NOMO-1 treated with dmso at 0.1 percent for 144 hours (cell line): ENCODE measurements at regions not wholly inside any gene's neighbourhood (a gene's known extent, or its start where the extent isn't known, plus 50 kb on each side); places are given as distances from the start of the nearest gene placed in this dataset.
"Not testable (repeated sequence)": the region's sequence is repeated elsewhere in the genome, so short reads cannot be mapped to it uniquely, and the experiment has no call there.

Experiments
- DNase-seq: peaks from one replicate; lab custom pipeline; 2025; ENCODE audit not compliant: unreplicated experiment; lab: John Stamatoyannopoulos, UW

DNA sequence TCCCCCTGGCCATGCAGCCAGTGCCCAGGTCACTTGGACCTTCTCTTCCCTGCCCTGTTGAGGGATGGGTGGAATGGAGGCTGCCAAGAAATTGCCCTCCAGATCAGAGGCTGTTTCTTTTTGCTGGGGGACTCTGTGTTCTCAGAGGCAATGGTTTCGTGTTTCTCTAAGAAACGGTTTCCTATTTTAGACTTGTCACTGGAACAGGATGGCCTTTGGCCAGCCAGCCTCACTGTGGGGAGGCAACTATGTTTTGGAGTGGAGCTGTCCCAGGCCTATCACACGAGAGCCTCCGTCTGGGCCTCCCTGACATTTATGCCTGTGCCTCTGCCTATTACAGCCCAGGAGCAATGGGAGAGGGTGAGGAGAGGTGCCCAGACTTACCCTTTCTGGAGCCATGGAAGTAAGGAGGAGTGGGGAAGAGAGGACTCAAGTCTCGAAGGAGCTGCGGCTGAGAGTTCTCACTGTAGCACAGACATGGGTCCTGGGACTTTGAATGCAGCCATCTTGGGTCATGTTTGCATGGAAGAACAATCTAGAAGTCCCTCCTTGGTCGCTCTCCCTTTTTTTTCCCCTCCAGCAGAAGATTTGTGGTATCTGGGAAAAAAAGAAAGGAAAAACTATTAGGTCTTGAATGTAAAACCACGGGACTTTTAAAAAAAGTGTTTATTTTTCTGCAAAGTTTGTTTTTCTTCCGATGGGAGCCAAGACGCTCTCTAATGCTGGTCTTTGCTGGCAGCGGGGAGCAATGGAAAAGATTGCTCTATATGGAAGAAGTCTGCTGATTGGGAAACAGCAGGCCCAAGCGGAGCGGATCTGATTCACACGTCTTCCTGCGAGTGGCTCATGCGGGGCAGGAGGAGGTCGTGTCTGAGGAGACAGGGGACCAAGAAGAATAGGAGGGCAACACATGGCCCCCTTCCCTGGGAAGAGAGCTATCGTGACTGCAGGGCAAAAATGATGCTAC lies 219.2 kb downstream of the FOXD2 start:
- no peak for DNase-seq

DNA sequence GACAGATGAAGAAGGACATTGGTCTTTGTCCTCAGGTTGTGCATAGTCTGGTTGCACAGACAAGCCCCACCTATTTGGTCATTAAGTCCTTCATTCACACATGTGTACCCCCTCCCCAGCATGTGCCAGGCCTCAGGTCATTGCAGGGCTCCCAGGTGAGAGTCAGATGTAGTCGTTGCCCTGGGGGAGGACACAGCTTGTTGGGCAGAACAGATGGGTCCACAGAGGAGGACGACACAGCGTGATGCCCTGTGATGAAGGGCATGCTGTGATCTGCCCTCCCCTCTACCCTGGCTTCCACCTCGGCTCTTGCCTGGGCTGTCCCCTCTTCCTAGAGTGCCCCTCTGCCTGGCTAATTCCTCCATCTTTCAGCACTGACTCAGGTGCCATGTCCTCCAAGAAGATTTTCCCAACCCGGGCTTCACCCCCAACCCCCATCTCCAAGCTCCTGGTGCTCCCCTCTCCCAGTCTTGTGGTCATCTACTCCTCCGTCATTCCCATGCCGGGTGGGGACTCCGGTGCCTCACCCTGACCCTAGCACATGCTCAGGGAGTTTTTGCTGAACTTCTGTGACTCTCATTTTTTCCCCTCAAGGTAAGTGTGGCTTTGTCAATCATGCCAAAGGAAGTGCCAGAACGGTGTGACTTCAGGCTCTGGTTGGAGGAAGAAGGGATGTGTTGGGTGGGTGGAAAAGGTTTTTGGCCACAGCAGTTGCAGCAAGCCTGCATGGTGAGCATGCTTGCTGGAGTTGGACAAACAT lies 220.5 kb downstream of the FOXD2 start:
- no peak for DNase-seq

DNA sequence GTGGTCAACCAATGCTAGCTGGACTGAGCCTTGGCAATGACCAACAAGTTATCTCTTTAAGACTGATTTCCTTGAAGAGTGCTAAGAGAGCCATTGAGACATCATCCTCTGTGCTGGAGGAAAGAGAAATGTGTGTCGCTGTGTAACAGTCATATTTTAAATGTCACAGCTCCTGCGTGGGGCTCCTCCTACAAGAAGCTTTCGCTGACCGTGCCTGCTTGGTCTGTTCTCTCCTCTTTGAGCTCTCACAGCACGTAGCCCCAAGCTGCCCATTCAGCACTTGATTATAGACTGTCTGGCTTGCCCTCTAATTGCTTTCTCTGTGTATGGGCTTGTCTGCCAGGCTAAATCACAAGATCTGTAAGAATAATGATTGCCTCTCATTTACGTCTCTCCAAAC lies 221.3 kb downstream of the FOXD2 start:
- no peak for DNase-seq

DNA sequence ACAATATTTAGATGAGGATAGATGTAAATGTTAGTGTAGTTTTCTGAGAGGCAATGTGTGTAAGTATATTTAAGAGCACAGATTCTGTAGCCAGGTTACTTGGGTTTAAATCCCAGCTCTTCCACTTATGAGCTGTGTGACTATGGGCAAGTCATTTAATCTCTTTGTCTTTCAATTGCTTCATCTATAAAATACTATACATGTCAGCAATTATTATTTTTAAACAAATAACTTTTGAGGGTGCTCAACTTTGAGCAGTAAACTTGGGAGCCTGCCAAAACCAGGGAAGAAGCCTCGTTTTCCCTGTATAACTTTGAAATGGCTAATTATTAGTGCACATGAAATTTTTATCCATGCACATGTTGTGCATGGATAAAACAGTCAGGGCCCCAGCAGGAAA lies 222.8 kb downstream of the FOXD2 start:
- DNase-seq, result no peak

DNA sequence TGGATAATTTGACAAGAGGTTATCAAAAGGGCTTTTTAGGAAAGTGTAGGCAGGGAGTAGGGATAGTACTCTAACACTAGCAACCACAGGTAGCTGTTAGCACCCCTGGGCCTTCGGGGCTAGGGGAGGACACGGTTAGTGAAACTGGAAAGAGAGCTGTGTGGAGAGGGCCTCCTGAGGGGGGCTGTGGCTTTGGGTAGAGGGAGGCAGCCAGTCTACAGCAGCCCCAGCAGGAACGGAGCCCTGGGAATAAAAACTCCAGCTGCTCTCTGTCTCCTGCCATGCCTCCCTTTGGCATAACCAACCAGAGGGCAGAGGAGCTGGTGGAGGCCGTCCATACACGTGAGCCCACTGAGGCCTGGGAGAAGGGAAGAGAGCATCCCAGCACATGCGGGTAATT lies 223.2 kb downstream of the FOXD2 start:
- DNase-seq, result no peak

DNA sequence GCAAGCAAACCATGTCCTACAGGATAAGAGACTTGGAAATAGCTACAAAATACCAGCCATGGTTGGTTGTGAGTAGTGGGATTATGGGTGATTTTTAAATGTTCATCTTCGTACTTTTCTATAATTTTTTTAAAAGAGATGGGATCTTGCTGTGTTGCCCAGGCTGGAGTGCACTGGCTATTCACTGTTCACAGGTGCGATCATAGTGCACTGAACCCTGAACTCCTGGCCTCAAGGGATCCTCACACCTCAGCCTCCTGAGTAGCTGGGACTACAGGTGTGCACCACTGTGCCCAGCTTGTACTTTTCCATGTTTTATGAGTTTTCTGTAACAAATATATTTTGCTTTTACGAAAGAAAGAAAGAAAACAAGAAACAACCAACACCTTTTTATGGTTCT lies 224.2 kb downstream of the FOXD2 start:
- no peak for DNase-seq

DNA sequence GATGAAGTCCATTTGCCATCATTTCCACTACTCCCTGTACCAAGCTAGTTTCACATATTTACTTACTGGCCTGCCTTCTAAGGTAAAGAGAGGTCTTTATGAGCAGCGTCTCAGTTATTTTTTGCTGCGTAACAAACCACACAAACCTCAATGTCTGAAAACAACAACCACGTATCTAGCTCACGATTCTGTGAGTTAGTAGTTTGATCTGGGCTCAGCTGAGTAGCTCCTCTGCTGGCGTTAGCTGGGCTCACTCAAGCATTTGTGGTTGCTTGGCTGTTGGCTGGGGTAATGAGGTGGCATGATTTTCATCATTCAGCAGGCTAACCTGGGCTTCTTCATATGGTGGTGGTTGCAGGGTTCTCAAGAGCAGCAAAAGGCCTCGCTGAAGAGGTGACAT lies 225.4 kb downstream of the FOXD2 start:
- DNase-seq, result no peak

DNA sequence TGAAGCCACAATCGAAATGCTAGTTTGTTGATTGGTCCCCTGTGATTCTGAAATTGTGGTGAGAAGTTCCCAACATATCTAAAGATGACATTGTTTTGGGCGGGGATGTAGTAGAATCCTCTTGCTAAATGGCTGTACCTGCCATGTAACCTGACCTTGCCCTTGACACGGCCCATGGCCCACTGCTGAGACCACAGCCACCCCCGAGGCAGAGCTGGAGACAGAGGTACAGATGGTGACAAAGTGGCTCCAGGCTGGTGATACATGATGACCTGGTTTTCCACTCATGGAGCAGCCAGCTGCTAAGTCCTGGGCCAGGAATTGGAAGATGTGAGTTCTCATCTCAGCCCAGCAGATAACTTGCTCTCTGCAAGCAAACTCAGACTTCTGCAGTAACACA lies 226.5 kb downstream of the FOXD2 start:
- no peak for DNase-seq

DNA sequence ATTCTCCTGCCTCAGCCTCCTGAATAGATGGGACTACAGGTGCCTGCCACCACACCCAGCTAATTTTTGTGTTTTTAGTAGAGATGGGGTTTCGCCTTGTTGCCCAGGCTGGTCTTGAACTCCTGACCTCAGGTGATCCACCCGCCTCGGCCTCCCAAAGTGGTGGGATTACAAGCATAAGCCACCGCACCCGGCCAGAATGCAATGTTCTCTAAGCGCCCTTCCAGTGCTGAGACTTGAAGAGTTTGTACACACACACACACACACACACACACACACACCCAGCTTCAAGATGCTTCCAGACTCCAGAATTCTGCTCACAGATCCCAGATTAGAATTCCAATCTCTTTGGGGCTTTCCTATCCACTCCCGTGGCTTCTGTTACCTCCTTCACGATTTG lies 227.1 kb downstream of the FOXD2 start:
- DNase-seq, result not testable (repeated sequence)

DNA sequence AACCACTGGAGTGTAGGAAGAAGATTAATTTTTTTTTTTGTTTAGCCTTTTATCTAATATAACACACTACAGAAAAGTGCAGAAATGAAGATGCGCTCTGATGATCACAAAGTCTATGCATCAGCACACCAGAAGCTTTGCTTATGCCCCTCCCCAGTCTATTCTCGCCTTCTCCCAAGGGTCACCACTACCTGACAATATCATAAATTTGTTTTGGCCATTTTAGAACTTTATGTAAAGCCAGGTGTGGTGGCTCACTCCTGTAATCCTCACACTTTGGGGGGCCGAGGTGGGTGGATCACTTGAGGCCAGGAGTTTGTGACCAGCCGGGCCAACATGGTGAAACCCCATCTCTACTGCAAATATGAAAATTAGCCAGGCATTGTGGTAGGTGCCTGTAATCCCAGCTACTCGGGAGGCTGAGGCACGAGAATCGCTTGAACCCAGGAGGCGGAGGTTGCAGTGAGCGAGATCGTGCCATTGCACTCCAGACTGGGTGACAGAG lies 231.3 kb downstream of the FOXD2 start:
- DNase-seq, result no peak

DNA sequence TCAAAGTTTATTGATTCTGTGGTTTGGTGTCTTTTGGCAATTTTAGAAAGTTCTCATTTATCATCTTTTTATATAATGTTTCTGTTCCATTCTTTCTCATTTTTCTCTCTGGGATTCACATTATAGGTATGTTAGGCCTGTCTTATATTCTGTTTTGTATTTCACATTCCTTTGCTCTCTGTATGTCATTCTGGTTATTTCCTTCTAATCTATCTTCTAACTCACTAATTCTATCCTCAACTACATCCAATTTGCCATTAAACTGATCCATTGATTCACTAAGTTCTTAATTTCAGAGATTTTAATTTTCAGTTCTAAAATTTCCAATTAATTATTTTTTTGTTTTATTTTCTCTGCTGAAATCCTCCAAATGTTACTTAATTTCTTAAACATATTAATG lies 234.8 kb downstream of the FOXD2 start:
- DNase-seq, result no peak

DNA sequence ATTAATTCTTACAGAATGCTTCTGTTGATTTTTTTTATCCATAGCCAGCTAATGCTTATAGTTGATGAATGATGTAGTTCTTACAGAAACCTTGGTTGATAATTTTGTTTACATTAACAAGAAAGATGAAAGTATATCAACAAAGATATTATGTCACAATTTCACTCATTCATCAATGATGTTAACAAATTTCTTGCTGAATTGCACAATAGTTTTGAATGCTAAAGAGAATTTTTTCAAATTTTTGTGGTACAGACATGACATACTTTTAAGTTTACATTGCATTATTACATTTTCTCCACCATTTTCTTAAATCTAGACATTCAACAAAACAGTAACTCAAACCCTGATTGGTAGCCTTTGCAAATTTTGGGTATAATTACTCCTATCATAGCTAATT lies 236.3 kb downstream of the FOXD2 start:
- DNase-seq, result no peak

DNA sequence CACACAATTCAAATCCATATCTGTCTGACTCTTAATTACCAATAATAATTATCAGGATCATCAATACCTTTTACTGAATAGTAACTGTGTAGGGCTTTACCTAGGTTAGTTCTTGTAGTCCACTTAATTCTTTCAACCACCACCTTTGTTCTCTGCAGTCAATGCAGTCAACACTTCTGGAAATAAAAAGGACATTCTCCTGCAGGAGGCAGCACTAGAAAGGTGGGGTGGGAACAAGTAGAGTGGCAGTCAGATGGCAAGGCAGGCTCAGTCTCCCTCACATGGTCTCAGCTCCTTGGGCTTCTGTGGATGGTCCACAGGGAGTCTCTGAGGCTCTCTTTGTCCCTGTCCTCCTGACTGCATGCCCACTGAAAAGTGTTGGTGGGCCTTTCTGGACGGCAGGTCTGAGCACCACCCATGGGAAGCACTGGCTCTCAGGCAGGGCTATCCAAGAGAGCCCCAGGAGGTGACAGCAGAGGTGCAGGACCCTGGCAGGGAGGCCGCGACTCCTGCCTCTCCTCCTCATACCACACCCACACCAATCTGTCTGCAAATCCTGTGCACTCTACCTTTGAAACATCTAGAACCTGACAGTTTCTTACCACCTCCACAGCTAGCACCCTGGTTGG lies 237.3 kb downstream of the FOXD2 start:
- DNase-seq, result no peak

DNA sequence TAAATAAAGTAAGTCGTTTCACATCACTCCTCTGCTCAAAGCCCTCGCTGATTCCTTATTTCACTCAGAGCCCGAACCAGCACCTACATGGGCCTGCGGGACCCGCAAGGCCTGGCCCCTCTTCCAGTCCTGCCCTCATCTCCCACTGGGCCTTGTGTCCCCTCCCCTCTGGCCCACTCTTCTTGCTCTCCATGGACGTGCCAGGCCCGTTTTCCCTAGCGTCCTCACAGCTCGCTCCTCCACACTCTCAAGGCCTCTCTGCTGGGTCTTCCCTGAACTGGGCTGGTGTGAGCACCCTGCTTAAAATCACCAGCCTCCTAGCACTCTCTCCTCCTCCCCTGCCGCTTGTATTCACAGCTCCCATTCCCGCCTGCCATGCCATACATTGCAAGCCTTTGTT lies 237.9 kb downstream of the FOXD2 start:
- DNase-seq, result no peak

DNA sequence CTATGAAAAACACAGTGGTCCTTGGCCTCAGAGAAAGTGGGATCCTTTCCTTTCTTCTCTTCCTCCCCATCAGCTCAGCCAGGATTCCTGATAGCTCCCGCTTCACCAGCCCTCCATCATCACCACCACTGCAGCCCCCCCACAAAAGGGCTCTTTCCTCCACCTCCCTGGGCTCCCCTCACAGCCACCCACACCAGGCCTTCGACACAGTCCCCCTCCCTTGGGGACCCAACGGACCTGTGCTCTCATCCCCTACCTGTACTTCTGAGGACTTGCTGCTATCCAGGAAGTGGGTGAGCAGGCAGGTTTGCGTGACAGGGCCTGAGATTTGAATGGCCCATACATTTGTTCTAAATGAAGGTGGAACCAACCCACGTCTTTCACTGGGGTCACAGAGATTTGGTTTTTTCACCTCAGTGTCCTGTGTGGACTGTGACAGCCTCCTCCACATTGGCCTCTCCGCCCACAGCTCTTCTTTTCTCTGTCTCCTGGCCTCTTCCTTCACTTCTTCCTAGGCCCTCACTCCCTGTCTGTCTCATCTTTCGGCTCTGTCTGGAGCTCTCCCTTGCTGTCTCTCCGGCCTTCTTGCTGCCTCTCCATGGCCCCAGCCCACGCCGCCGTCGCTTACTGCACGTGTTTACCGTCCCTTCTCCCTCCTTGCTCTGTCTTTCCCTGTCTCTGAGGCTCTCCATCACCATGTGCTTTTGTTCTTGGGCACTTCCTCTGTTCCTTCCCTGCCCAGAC lies 238.6 kb downstream of the FOXD2 start:
- DNase-seq, result no peak

DNA sequence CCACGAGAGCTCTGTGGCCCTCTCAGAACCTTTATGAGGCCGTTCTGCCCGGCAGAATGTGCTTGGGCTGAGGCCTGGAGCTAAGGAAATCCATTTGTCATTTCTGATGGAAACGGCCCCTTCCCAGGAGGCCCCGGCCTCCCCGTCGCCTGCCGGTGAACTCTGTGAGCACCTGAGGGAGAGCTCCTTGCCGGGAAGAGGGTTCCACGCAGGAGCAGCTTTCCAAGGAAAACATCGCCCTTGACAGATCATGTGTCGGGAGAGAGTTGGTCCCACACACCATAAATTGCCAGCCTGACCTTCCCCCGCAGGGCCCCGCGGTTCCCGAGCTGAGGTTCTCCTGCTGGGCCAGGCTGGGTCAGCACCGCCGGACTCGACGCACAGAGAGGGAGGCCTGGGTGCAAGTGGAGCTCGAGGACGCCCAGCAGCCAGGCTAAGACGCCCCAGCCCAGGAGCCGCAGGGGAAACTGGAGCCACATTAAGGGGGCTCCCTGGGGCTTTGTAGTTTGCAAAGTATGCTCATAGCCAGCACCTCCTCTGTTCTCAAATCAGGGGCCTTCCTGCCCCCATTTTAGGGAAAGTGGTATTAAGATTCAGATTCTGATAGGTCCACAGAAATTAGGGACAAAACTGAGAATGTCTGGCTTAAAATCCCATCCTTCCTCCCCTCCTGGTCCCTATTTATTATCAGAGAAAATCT lies 239.5 kb downstream of the FOXD2 start:
- DNase-seq, result no peak

DNA sequence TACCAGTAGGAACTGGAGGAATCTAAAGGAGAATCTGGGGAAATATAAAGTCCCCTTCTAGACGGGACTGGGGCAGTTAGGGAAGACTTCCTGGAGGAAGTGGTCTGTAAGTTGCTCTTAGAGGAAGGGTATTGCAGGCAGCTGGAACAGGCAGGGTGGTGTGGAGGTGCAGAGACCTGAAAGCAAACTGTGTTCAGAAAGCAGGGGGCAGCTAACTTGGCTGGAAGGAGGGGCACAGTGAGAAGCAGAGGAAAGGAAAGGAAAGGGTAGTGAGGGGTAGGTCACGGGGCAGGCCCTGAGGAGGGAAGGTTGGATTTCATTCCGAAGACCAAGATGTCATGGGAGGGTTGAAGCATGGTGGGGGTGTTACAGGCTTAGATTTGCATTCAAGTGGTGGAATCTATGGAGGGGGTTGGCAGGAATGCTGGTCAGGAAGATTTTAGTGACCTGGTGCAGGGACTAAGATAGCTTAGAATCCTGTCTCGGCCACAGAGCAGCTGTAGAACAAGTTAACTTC lies 240.7 kb downstream of the FOXD2 start:
- DNase-seq, result no peak

DNA sequence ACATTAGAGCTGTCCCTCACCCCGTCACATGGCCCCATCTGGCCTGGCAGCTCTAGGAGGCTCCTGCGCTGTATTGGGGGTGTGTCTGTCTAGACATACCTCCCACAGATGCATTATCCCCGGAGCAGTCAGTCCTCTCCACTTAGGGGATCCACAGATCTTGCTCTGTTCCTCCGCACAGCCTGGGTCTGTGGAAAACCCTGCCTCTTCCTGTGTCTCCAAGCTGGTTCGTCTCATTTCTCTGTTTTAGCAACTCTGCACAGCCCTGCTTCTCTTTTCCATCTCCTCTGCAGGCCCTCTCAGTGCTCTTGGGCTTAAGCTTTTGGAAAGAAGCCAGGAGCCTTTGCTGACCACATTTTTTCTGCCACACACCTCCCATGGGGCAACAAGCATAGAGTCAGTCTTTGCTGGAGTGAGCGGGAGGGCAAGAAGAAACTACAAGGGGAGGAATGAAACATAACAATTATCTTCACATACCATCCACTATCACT lies 241.5 kb downstream of the FOXD2 start:
- DNase-seq, result no peak

DNA sequence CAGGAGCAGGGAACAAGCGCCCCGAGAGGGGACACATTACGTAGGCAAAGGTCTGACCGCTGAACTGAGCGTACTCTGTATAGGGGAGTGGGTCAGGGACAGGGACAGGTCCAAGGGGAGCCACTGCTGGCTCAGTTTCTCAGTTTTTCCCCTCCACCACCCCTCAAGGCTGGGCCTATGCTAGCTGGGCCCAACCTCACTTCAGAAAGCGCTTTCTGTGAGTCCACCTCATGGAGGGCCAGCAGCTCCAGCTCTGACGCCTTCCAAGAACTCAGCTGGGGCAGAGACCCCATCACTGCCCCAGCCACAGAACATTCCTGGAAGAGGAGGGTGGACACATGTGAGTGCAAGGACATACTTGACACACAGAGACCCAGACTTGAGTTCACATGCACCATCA lies 242.0 kb downstream of the FOXD2 start:
- DNase-seq, result no peak
